Suppressor macrophage treated with lipopolysaccharide for 1 hour (primary cell): ENCODE measurements at regions not wholly inside any gene's neighbourhood (a gene's known extent, or its start where the extent isn't known, plus 50 kb on each side); places are given as distances from the start of the nearest gene placed in this dataset.
"Not testable (repeated sequence)": the region's sequence is repeated elsewhere in the genome, so short reads cannot be mapped to it uniquely, and the experiment has no call there.

Experiments used
- DNase-seq, 3 donors: peaks; one replicate each; pipeline ENCODE4 v3.0.0-alpha.2; 2020 to 2022

DNA sequence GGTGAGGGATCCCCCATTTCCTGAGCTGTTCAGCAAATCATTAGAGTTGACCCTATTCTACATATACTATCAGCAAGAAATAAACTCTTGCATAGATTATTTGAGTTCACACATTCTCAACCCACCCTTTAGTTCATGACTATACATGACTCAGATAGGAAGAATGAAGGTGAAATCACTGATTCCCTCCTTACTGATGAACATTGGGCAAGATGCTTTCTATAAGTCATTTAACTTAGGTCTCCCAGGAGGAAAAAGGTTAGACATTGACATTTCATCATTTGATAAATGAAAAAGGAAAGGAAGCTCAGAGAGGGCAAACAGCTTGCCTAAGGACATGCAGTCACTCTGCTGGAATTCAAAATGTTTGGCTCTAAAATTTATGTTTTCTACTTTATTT lies 408.0 kb downstream of the TMEM182 start:
- DNase-seq = no peak

GRCh38 chr2:103172821-103173220 lies 411.0 kb downstream of the TMEM182 start:
- no peak for DNase-seq

GRCh38 chr2:103174711-103175110 lies 412.9 kb downstream of the TMEM182 start:
- DNase-seq = no peak

DNA sequence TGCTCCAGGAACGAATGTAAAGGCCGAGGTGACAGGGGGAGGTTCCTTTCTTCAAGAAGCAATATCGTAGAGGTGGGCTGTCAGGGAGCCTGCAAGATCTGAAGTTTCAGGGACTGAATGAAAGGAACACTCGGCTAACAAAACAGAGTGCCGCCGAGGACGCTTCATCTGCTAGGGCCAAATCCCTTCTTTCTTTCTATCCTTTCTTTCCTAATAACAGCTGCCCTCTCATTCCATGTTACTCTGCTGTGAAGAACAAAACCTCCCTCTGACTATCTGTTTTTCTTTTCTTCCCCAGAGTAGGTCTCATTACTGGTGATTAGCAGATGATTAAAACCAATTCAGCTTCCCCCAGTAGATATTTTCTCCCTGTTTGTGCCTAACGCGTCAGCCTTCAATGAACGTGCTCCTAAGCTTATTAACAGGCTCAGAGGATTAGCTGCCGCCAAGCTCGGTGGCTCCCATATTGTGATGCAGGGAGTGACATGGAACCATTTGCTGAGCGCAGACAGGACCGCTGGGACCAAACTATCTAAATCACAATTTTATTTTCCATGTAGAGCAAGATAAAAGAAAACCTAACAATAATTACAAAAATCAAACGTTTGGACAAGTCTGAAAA lies 414.6 kb downstream of the TMEM182 start:
- DNase-seq = no peak

- no peak for DNase-seq
These were observed 418.0 kb downstream of the TMEM182 start for GRCh38 chr2:103179798-103180197.

DNA sequence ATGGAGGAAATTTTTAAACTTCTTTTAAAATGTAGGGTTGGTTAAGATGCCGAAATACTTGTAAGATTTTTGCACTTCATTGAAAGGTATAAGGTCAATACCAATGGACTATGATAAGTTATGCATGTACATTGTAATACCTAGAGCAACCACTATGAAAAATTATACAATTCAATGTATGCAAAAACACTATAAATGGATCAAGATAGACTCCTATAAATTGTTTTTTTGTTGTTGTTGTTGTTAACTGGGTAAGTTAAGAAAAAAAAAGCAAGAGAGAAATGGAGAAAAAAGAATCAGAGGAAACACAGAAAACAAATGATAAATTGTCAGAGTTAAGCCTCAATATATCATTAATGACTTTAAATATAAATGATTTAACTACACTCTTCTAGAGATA lies 421.2 kb downstream of the TMEM182 start:
- no peak for DNase-seq

GRCh38 chr2:103196802-103197201 lies 435.0 kb downstream of the TMEM182 start:
- no peak for DNase-seq

GRCh38 chr2:103200774-103201173 lies 438.9 kb downstream of the TMEM182 start:
- not testable (repeated sequence) for DNase-seq

- DNase-seq = no peak
These were observed 447.1 kb downstream of the TMEM182 start for GRCh38 chr2:103208916-103209315.

DNA sequence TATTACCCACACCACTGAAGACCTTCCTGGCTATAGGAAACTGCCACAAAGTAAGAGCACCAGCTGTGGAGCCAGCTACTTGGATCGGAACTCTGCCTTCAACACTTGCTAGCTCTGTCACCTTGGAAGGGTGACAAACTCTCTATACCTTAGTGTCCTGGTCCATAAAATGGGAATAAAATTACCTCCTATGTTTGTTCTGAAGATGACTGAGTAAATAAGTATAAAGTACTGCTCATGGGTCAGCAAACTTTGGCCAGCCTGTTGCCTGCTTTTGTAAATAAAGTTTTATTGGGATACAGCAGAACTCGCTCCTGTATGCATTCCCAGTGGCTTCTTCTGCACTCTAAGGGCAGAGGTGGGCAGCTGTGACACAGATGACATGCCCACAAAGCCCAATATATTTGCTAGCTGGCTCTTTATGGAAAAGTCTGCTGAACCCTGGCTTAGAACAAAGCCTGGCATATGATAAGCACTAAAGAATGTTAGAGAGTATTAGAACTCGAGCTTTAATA lies 451.3 kb downstream of the TMEM182 start:
- DNase-seq = no peak

DNA sequence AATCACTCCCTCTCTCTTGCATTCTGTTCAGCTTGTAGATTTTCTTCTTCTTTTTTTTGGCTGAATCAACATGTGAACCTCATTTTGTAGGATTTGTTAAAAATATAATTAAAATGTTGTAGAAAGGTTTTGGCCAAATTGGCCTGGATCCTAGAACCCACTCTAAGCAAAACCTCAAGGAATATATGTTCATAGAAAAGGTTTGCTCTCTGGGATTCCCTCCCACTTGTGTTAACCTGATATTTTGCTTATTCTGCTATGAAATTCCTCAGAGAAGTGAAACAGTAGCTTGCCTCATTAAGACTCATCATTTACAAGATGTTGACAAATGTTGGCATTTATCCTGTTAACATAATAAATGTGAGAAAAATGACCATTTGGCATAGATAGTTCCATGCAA lies 456.7 kb downstream of the TMEM182 start:
- no peak for DNase-seq

- DNase-seq = no peak
These were observed 457.6 kb downstream of the TMEM182 start for GRCh38 chr2:103219398-103219797.

DNA sequence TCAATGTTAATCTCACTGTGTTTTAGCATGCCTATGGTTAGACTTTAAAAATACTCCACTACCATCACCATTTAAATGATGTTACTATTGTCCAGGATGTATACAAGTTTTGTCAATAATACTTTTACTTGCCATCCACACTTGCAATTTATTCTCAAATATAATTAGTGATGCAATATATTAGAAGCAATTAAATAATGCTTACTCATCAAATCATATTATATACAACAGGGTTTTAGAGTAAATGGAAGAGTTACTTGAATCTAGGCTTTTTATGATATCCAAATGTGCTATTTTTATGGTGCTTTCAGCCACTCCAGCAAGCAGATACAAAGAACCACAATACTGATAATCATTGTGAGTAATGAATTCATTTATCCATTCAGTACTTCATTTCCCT lies 461.1 kb downstream of the TMEM182 start:
- DNase-seq = no peak

DNA sequence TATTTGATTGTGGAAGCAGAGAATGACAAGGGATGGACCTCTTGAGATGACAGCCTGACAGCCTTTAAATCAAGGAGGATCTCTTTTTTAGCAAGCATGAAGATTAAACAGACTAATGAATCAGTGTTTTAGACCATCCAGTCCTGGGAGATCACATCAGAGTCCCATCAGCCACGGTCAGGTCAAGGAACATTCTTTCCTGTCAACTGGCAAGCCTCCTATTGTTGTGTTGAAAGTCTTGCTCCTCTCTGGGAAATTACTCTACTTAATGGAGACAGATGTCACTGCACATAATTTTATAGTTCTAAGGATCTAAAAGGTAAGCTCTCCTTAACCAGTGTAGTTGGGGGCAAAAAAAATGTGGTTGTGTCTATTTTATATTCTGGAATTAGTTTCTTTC lies 469.0 kb downstream of the TMEM182 start:
- no peak for DNase-seq

GRCh38 chr2:103232865-103233264 lies 471.0 kb downstream of the TMEM182 start:
- DNase-seq = no peak

DNA sequence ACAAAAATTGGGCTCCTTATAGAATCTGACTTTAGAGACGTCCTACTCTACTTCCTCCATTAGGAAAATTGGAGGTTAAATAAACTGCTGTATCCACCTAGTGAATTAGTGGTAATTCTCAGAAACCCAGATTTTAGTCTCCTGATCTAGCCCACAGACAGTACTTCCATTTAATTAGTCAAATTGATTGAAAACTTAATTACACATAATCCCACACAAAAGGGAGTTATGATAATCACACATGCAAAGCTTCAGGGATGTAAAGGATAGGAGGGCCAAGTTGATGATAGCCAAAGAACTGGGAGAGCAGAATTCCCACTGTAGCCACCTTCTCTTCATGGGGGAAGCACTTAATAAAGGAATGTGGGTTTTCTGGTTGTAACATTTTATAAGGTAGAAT lies 471.9 kb downstream of the TMEM182 start:
- no peak for DNase-seq

- DNase-seq = no peak
These were observed 473.5 kb downstream of the TMEM182 start for GRCh38 chr2:103235283-103235682.

GRCh38 chr2:103249462-103249861 lies 487.6 kb downstream of the TMEM182 start:
- DNase-seq = no peak

DNA sequence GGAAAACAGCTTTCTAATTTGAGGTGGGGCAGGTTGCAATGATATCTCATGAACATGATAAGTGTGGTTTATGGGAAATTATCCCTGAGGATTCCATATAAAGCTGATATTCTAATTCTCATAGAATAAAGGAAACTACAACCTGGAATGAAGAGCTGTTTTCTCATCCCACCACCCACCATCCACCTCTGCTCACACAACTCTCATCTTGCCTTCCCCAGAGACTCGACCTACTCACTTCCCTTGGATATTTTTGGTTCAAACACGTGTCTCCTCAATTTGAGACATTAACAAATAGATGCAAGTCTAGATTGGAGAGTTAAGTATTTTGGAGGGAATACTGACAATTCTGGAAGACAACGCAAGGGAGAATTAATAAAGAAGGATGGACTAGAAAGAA lies 490.9 kb downstream of the TMEM182 start:
- no peak for DNase-seq

- no peak for DNase-seq
These were observed 492.8 kb downstream of the TMEM182 start for GRCh38 chr2:103254611-103255010.

DNA sequence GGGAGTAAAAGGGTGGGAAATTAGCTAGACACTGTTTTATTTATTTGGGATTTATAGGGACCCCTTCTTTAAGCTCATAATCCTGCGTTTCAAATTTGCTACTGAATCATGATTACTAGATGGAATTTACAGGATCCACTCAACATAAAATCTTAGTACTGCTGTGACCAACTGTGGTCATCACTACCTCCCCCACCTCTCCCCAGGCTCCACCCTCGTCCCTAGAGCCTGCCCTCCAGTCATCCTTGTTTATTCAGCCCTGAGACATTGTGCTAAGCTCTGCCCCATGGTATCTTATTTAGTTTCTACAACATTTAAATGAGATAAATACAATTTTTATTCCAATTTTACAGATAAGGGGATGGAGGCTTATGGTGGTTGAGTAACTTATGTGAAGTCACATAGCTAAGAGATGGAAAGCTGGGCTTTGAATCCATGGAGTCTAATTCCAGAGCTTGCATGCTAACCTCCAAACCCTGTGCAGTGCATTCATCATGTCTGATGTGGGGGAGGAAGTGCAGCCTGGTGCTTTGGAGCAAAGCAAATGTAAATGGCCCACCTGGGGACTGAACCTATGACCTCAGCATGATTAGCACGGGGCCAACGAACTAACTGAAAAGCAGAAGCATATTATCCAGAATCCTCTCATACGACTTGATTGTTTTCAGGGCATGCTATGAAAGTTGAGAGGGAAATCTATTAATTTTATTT lies 502.4 kb downstream of the TMEM182 start:
- DNase-seq = no peak

DNA sequence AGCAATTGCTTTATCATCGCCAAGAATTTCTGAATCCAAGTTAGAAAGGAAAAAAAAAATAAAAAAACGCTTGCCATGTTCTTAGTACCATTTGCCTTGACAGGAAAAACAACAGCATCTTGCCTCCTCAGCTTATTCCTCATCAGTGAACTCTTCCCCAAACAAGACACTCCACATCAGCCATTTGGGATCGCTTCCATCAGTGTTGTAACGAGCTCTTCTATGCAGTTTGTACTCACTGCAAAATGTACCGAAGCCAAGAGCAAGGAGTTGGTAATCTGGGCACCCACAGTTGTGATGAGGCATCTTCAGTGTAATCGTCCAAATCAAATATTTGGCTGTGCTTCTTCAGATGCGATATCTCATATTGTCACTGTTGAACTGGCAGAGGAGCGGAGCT lies 503.7 kb downstream of the TMEM182 start:
- no peak for DNase-seq

DNA sequence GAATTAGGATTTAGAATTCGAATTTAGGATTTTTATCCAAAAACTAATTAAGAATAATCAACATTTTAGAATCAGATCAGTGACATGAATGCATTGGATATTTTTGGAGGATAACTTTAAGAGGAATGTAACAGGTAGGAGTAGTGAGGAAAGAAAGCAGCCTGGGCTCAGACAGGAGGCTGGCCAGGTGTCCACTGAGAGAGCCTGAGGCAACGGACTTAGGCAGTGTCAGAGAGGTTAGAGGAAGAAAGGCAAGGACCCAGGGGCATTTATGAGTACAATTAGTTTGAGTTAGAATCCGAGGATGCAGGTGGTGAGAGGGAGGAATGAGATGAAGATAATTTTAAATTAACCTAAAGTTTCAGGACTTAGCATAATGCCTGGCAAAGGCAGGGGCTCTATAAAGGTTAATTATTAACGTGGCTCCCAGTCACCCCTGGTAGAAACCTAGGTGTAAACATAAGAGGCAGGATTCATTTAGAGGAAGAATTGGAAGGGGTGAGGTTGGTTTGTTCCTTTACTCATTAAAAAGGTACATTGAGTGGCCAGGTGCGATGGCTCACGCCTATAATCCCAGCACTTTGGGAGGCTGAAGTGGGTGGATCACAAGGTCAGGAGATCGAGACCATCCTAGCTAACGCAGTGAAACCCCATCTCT lies 507.1 kb downstream of the TMEM182 start:
- no peak for DNase-seq

DNA sequence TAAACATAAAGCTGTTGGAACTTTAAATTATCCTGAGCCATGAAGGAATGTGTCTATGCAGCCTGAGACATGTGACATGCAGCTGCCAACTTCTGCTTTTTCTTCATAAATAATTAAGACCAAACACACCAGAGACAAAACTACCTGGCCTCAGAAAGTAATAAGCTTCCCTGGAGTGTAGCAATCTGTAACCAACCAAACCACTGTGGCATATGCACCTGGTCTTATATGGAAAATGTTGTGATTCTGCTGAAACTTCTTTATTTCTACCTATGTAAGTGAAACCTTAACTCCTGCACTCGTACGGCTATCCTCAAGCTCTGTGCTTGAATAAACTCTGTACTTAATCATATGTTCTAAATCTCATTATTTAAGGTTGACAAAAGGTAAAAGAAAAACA lies 515.0 kb downstream of the TMEM182 start:
- no peak for DNase-seq
